Right lobe of liver (tissue), 4 donors: ENCODE measurements at regions not wholly inside any gene's neighbourhood (a gene's known extent, or its start where the extent isn't known, plus 50 kb on each side); places are given as distances from the start of the nearest gene placed in this dataset.

Experiments
- CTCF ChIP-seq, 4 donors: fragments of 200-600 bp in 3 of 4; fragments of 450-650 bp in 1 of 4; IDR thresholded peaks; one replicate each; pipeline versions ENCODE4 v1.5.1 to v1.8.0; 2016 to 2022; ENCODE audit warnings: antibody characterized with exemption in 4 of 4, mild to moderate bottlenecking in 2 of 4
- POLR2A ChIP-seq: fragments of 450-650 bp; IDR thresholded peaks from one replicate; pipeline ENCODE4 v1.6.1; 2017; ENCODE audit warnings: antibody characterized with exemption, mild to moderate bottlenecking
- donor health status: DM: no; HTN: no; CAD: no.
- donor health status: DM: no; HTN: no; CAD: no.
- donor health status: DM: no; HTN: yes; CAD: no.

DNA sequence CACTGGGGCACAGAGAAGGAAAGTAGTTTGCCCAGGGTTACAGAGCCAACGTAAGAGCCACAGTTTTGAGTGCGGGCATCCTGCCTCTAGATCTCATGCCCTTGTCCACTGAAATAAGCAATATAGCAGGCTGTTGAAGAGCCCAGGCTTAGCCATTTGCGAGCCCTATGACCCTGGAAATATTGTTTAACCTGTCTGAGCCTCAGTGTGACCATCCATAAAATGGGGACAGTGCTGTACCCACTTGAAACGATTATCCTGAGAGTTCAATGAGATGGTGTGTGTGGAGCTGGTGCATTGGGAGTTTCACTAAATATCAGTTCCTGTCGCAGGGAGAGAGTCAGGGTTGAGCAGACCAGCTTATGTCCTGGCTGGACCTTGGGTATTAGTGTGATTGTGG, 173.1 kb upstream of the KCNG1 start:
- TF ChIP-seq CTCF (IDR thresholded peaks at IDR 0.05): no peak
- TF ChIP-seq POLR2A: no peak
